ENCODE measurements at regions not wholly inside any gene's neighbourhood (a gene's known extent, or its start where the extent isn't known, plus 50 kb on each side); places are given as distances from the start of the nearest gene placed in this dataset.
"Not testable (repeated sequence)": the region's sequence is repeated elsewhere in the genome, so short reads cannot be mapped to it uniquely, and the experiment has no call there.

DNA sequence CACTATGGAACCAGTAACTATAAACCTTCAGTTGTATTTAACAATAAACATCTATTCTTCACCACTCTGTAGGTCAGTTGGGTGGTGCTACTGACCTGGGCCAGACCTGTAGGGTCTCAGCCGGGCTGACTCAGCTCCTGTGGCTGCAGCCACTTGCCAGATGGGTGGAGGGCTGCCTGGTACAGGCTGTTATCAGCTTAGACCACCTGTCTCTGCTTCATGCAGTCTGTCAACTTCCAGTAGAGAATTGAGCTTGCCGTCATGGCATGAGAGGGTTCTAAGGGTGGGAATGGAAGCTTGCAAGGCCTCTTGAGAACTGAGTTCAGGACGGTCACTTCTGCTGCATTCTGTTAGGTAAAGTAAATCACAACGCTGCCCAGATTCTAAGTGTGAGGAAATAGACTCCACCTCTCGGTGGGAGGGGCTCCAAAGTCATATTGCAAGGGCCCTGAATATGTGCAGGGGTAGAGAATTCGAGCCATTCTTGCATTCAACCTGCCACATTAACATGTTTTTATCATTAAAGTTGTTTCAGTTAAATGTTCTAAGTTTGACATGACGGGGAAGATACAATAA is 81.5 kb upstream of the PABPC3 start:
- peaks cover 18% of the 10 kb centered on the region for H3K27me3 ChIP-seq (ENCODE audit: control insufficient read depth, extremely low read depth, insufficient read depth, low read length)
- H3K27ac ChIP-seq (ENCODE audit: control insufficient read depth, insufficient read depth, low read length); H4K20me1 ChIP-seq (ENCODE audit: control insufficient read depth, extremely low read depth, insufficient read depth, low read length); dilution Hi-C loops (cut with MboI; ENCODE audit: extremely low pct_ligation_motif_present, low sequenced_read_pairs); H3K9me3 ChIP-seq (ENCODE audit: control insufficient read depth, low read depth, low read length); H3K9ac ChIP-seq (ENCODE audit: control insufficient read depth, extremely low read depth, insufficient read depth, low read length); FAIRE-seq; H3K4me1 ChIP-seq (ENCODE audit: control insufficient read depth, extremely low read depth, insufficient read depth, low read length); H3K4me2 ChIP-seq (ENCODE audit: control insufficient read depth, extremely low read depth, insufficient read depth, low read depth, low read length); DNase-seq (ENCODE audit: low read depth, low spot score); H2AFZ ChIP-seq (ENCODE audit: control insufficient read depth, low read length); H3K4me3 ChIP-seq (ENCODE audit: control insufficient read depth in 2 of 3, extremely low read depth in 1 of 3, insufficient read depth in 2 of 3, low read depth in 1 of 3, low read length in 3 of 3); H3K36me3 ChIP-seq (ENCODE audit: control insufficient read depth in 2 of 2, extremely low read depth in 1 of 2, insufficient read depth in 2 of 2, low read length in 2 of 2); H3K9me1 ChIP-seq (ENCODE audit: control insufficient read depth, extremely low read depth, insufficient read depth, low read length); H3K79me2 ChIP-seq (ENCODE audit: control insufficient read depth, insufficient read depth, low read length): not testable (repeated sequence)

DNA sequence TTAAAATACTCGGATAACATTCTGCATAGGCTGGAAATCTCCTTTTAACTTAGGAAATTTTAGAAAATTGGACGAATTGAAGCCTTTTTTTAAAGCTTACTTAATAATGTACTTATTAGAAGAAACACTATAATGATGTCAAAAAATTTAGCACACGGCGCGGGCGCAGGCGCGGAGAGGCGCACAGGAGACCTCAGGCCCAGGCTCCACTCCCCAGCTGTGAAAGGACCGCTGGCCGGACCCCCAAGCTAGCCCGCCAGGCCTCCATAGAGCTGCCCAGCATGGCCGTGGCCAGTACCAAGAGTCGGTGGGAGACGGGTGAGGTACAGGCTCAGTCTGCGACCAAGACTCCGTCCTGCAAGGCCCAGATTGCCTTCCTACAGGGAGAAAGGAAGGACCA is 78.8 kb upstream of the PABPC3 start:
- H3K9me3 ChIP-seq (ENCODE audit: control insufficient read depth, low read depth, low read length); H3K4me2 ChIP-seq (ENCODE audit: control insufficient read depth, extremely low read depth, insufficient read depth, low read depth, low read length); H3K9ac ChIP-seq (ENCODE audit: control insufficient read depth, extremely low read depth, insufficient read depth, low read length); H3K79me2 ChIP-seq (ENCODE audit: control insufficient read depth, insufficient read depth, low read length); DNase-seq (ENCODE audit: low read depth, low spot score); H3K9me1 ChIP-seq (ENCODE audit: control insufficient read depth, extremely low read depth, insufficient read depth, low read length); H3K36me3 ChIP-seq (ENCODE audit: control insufficient read depth in 2 of 2, extremely low read depth in 1 of 2, insufficient read depth in 2 of 2, low read length in 2 of 2); dilution Hi-C loops (cut with MboI; ENCODE audit: extremely low pct_ligation_motif_present, low sequenced_read_pairs); H3K4me1 ChIP-seq (ENCODE audit: control insufficient read depth, extremely low read depth, insufficient read depth, low read length); H2AFZ ChIP-seq (ENCODE audit: control insufficient read depth, low read length); H3K27ac ChIP-seq (ENCODE audit: control insufficient read depth, insufficient read depth, low read length); H4K20me1 ChIP-seq (ENCODE audit: control insufficient read depth, extremely low read depth, insufficient read depth, low read length); H3K4me3 ChIP-seq (ENCODE audit: control insufficient read depth in 2 of 3, extremely low read depth in 1 of 3, insufficient read depth in 2 of 3, low read depth in 1 of 3, low read length in 3 of 3); FAIRE-seq: not testable (repeated sequence)
- peaks cover 22% of the 10 kb centered on the region for H3K27me3 ChIP-seq (ENCODE audit: control insufficient read depth, extremely low read depth, insufficient read depth, low read length)

DNA sequence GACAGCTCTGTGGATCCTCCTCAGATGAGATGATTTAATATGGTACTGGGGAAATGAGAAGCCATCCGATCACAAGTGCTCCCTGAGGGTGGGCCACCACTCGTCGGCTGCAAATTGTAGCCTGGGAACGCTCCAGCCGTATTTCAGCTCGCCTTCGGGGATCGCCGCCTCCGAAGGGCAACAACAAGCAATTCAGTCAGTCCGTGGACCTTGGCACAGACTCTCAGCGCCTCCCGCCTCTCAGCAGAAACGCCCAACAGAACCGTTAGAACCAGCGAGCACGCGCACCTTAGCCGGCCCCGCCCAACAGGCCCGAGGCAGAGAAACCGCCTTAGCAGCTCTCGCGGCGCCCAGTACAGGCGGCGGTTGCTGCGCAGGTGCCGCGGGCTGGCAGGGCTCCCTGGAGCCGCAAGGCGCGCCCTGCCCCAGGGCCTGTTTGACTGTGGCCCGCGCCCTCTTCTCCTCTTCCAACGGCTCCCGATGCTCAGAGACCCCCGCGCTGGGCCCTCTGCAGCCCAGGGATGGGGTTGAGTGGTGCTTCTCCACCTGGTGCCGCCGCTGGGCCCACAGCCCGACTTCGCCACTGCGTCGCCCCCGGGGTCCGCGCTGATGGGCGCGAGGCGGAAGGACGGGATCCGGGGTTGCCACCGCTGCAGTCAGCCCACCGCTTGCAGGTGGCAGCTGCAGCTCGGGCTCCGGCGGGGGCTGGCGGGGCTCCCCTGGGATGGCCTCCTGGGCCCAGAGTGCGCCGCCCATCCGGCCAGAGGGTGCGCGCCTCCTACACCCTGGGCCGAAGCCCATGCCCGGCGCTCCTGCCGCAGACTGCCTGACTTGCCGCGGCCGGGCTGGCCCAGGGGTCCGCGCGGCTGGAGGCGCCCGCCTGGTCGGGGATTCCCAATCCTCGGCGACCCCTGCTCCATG is 77.9 kb upstream of the PABPC3 start:
- H3K79me2 ChIP-seq (ENCODE audit: control insufficient read depth, insufficient read depth, low read length); H3K9ac ChIP-seq (ENCODE audit: control insufficient read depth, extremely low read depth, insufficient read depth, low read length); H4K20me1 ChIP-seq (ENCODE audit: control insufficient read depth, extremely low read depth, insufficient read depth, low read length); H3K9me3 ChIP-seq (ENCODE audit: control insufficient read depth, low read depth, low read length); FAIRE-seq; dilution Hi-C loops (cut with MboI; ENCODE audit: extremely low pct_ligation_motif_present, low sequenced_read_pairs); H3K4me1 ChIP-seq (ENCODE audit: control insufficient read depth, extremely low read depth, insufficient read depth, low read length); DNase-seq (ENCODE audit: low read depth, low spot score); H3K27ac ChIP-seq (ENCODE audit: control insufficient read depth, insufficient read depth, low read length); H3K36me3 ChIP-seq (ENCODE audit: control insufficient read depth in 2 of 2, extremely low read depth in 1 of 2, insufficient read depth in 2 of 2, low read length in 2 of 2); H3K9me1 ChIP-seq (ENCODE audit: control insufficient read depth, extremely low read depth, insufficient read depth, low read length): not testable (repeated sequence)
- Histone ChIP-seq H2AFZ (ENCODE audit: control insufficient read depth, low read length) (peak overlapping the region; percentile 26), H3K4me3 (ENCODE audit: control insufficient read depth in 2 of 3, extremely low read depth in 1 of 3, insufficient read depth in 2 of 3, low read depth in 1 of 3, low read length in 3 of 3) (peak overlapping the region in 1 of 3 experiments; percentile 34), H3K4me2 (ENCODE audit: control insufficient read depth, extremely low read depth, insufficient read depth, low read depth, low read length) (peak overlapping the region; percentile 45), H3K27me3 (ENCODE audit: control insufficient read depth, extremely low read depth, insufficient read depth, low read length) (peaks cover 22% of the 10 kb centered on the region)
